ENCODE measurements at regions not wholly inside any gene's neighbourhood (a gene's known extent, or its start where the extent isn't known, plus 50 kb on each side); places are given as distances from the start of the nearest gene placed in this dataset.

DNA sequence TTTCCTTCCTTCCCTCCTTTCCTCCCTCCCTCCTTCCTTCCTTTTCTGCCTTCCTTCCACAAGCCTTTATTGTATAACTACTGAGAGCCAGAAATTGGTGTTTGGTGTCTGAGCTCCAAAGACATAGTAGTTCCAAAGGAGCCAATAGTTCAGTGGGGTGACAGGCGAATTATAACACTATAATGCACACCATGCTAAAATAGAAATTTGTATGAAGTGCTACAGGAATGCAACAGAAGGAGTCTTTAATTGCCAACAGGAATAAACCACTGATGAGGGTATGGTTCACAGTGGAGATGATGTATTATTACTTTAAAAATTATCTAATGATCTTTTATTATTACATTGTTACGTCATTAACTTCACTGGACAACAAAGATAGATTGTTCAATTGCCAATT is 158.8 kb upstream of the SP8 start:
- DNase-seq (ENCODE audit: low spot score), result no peak

DNA sequence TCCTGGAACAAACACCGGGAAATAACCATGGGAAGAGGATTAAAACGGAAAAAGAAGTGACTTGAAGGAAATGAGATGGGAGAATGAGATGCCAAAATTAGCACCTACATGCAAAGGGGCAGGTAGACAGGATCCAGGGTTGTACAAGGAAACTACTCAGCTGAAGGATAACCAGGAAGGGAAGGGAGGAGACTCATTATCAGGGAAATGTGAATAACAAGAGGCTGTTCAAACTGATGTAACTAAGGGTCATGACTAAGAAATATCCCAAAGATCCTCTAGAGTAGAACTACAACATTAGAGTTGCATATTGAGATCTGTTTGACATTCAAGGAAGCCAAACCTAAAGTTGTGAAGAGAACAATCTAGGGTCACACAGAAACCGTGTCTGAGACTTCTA is 166.2 kb upstream of the SP8 start:
- no peak for DNase-seq (ENCODE audit: low spot score)

DNA sequence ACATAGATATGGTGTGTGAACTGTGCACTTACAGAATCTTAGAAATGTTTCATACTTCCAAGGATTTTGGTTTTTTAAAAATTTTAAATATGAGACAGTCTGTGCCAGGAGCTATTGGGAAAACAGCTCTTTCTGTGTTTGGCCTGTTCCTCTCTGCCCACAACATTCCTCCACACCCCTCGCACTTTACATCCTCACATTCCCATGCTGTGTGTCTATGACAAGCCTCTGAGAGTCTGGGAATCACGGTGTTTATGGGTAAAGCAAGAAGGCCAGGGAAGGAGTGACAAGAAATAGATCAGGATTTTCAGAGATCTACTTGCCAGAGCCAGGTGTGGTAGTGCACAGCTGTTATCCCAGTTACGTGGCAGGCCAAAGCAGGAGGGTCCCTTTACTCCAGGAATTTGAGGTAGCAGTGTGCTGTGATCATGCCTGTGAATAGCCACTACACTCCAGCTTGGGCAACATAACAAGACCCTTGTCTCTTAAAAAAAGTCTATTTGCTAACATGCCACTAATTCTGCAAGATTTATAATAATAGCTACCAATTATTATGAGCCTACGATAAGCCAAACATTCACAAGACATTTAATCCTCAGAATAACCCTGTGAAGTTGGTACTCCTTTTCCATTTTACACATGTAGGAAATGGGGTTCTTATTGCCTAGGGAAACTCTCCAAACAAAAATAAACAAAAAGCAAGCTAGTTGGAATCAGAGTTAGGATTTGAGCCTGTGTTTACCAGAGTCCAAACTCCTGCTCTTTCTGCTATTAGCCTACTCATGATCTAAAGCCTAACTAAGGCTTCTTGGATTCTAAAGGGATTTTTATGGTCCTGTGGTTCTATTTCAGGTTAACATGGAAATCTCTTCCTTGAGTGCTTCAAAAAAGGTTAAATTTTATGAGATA is 168.3 kb upstream of the SP8 start:
- no peak for DNase-seq (ENCODE audit: low spot score)

DNA sequence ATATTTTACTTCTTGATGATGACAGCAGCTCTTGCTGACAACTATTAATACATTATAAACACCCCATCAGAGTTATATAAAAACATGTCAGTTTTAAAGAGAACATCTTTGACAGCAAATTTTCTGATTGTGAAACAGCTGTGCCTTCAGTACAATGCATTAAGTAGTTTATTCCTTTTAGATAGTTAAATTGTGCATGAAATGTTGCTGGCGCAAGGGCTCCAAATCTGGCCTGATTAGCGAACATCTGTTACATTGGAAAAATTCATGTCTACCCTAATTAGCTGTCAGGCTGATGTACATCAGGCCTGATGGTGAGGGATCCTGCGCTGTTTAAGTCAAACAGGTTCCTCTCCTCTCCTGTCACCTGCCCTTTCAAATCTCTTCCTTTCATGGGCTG is 171.9 kb upstream of the SP8 start:
- DNase-seq (ENCODE audit: low spot score), result no peak

DNA sequence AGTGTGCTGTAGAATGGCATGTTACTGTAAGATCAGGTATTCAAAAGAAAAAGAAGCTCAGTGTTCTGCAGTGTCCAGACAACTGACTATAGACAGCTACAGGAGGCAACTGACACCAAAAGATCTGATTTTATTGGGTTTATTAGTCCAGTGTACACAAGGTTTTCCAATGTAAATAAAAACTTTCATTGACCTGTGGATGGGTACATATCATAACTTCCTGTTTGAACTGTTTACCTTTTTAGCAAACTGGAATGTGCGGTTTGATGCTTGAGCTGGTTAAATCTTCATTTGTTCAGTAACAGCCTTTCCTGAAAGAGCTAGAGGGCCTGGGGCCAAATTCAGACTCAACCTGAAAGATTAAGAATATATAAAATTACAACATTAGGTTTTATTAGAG is 172.6 kb upstream of the SP8 start:
- DNase-seq (ENCODE audit: low spot score), result no peak

- DNase-seq (ENCODE audit: low spot score), result no peak
Measured at GRCh38 chr7:20963556-20964280, 177.0 kb upstream of the SP8 start.

DNA sequence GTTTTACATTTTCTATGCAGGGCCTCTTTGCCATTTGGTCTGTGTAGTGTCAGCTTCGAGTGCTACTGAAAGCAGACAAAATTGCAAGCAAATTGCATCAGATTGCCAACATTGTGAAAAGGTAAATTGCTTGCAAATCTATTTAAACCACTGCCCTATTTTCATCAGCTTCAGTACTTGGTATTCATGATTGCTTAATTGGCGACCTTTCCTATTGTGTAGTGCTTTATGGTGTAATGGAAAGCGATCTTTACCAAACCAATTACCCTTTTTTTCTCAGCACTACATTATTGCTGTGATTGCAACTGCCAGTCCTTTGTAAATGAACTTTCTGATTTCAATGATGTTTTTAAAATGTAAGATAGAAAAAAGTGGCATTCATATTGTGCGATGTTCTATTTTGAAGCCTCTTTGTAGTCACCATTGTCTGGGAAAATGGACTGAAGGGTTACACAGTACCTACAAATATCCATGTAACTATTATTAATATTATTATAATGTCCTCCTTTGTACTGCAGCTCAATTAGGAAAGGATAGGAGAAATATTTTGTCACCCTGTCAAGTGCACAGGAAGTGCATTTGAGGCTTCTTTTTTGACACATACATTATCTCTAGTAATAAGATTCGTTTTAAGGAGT is 177.7 kb upstream of the SP8 start:
- no peak for DNase-seq (ENCODE audit: low spot score)

GRCh38 chr7:20971219-20971618 is 184.5 kb upstream of the SP8 start:
- DNase-seq (ENCODE audit: low spot score), result no peak

GRCh38 chr7:20980232-20980631 is 193.5 kb upstream of the SP8 start:
- no peak for DNase-seq (ENCODE audit: low spot score)

DNA sequence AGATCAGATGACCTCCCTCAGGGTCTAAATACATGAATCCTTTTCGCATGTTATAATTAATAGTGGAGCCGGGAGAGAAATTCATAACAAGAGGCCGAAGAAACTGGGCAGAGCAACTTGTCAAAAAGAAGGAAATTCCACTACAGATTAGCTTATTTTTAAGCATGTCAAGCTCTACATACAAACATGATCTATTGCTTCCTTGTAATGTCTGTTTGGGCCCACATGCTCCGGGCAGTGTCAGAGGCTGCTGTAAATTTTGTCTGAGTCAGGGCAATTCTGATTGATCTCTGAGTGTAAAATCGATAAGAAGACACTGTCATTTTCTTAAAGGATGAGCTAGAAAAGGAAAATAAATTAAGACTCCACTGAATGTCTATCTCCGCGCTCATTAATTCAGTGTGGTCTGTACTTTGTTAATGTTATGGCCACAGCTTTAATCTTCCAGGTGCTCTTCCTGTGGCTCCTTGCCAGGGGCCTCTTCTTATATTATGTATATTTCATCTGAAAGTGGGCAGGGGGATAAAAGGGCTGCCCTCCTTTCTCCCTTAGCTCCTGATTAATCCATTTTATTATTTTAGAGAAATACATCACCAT is 194.1 kb upstream of the SP8 start:
- DNase-seq (ENCODE audit: low spot score), result no peak

GRCh38 chr7:20988340-20988739 is 201.7 kb upstream of the SP8 start:
- no peak for DNase-seq (ENCODE audit: low spot score)

- no peak for DNase-seq (ENCODE audit: low spot score)
Measured at GRCh38 chr7:20991544-20991943, 204.9 kb upstream of the SP8 start.

- no peak for DNase-seq (ENCODE audit: low spot score)
Measured at GRCh38 chr7:20993693-20994092, 207.0 kb upstream of the SP8 start.

- no peak for DNase-seq (ENCODE audit: low spot score)
Measured at GRCh38 chr7:20998309-20998708, 211.6 kb upstream of the SP8 start.

GRCh38 chr7:21011153-21011552 is 224.5 kb upstream of the SP8 start:
- DNase-seq (ENCODE audit: low spot score), result no peak

- no peak for DNase-seq (ENCODE audit: low spot score)
Measured at GRCh38 chr7:21013765-21014539, 227.3 kb upstream of the SP8 start.

GRCh38 chr7:21020667-21021066 is 234.0 kb upstream of the SP8 start:
- no peak for DNase-seq (ENCODE audit: low spot score)

DNA sequence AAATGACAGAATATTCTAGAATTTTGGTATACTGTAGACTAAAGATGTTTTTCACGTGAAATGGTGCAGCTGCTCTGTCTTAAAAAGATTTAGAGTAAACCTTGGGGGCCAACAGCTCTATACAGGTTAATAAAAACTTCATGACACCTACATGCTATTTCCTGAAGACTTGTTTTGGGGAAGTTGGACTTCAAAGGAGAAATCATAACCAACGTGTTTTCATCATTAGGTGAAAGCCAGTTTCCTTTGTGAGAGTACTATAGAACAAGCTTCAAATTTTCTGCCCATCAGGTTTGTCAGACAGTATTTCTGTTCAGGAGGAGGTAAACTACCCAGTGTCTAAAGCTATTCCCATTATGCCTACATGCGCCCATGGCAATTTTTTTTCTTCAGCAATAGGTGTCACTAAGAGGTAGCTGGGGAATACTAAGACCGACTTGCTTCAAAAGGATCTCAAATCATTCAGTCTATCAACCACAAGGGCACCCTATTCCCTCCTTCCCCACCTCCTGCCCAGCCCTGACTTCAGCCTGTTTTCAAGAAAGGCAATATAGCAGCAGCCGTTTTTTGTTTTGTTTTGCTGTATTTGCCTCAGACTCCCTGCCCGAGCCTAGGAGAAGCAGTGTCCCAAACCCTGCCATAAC is 237.3 kb upstream of the SP8 start:
- no peak for DNase-seq (ENCODE audit: low spot score)

DNA sequence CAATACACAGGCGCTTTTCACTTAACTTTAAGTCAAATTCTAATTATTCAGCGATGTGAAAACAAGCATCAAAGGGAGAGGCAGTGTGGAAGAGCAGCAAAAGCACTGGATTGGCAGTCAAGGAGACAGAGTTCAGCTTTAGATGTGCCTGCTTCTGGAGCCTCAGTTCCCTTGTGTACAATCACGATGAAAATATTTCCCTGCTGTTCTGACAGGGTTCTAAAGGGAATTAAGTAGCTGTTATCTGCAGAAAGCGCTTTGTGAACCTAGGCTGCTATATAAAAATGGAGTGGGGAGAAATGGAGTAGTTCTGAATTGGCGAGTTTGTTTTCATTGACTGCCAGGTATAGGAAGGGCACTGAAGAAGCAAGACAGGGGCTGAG is 237.8 kb upstream of the SP8 start:
- no peak for DNase-seq (ENCODE audit: low spot score)

- no peak for DNase-seq (ENCODE audit: low spot score)
Measured at GRCh38 chr7:21028186-21028585, 241.5 kb upstream of the SP8 start.

DNA sequence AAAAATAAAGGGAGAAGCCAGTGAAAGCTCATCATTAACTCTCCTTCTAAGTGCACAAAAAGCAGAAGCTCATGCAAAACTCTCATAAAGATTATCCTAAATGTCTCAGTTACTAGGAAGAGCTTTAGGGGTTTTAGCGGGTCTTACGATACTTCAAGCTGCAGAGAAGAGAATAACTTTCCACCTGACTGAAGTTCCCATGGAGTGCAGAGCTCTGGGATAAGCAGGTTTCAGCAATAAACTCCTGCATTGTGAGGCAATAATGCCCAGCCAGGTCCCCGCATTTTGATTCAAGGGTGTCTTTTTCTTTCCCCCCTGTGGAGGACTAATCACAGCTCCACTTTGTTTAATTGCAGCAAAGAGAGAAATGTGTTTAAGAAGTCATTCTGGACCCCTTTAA is 241.9 kb upstream of the SP8 start:
- DNase-seq (ENCODE audit: low spot score), result no peak

Measured in hematopoietic multipotent progenitor cell treated with erythropoietin and hydrocortisone succinate and interleukin-3 and kit ligand, for 17 days (in vitro differentiated cells).